Right ventricle myocardium superior (tissue), 1 donor: ENCODE measurements at regions not wholly inside any gene's neighbourhood (a gene's known extent, or its start where the extent isn't known, plus 50 kb on each side); places are given as distances from the start of the nearest gene placed in this dataset.
"Not testable (repeated sequence)": the region's sequence is repeated elsewhere in the genome, so short reads cannot be mapped to it uniquely, and the experiment has no call there.

Experiments used
- ATAC-seq: fragments of 200-7000 bp; cut with Tn5 transposase; one replicate; pipeline ENCODE4 v1.9.1; 2020; ENCODE audit warnings: mild to moderate bottlenecking; ENCODE audit not compliant: poor library complexity
- DNase-seq: peaks from one replicate; pipeline ENCODE4 v3.0.0-alpha.2; 2020
- intact Hi-C: fragments of 100-400 bp; cut with DNase I; formaldehyde crosslinking; loops from one replicate; pipeline ENCODE4 v1.11.2; 2022
- donor health status: DM: no; HTN: yes; CAD: no; lungs with severe emphysema.

GRCh38 chr18:66078925-66079800 is 328.4 kb downstream of the CDH7 start:
- intact Hi-C loops = no loop called here
- no peak for DNase-seq
- ATAC-seq = peak; percentile 58

GRCh38 chr18:66077066-66077465 is 326.3 kb downstream of the CDH7 start:
- no peak for ATAC-seq
- DNase-seq = no peak
- intact Hi-C loops = no loop called here

GRCh38 chr18:66066191-66066590 is 315.4 kb downstream of the CDH7 start:
- intact Hi-C loops = no loop called here
- no peak for DNase-seq

GRCh38 chr18:66048406-66048805 is 297.6 kb downstream of the CDH7 start:
- DNase-seq (no peak), ATAC-seq (no peak)
- intact Hi-C loops = no loop called here

More at GRCh38 chr18:66066191-66066590, 315.4 kb downstream of the CDH7 start:
- ATAC-seq = no peak

GRCh38 chr18:66046032-66046602 is 295.3 kb downstream of the CDH7 start:
- no peak for DNase-seq
- no peak for ATAC-seq
- intact Hi-C loops = no loop called here

GRCh38 chr18:66043009-66043408 is 292.2 kb downstream of the CDH7 start:
- intact Hi-C loops = no loop called here
- no peak for DNase-seq
- ATAC-seq = no peak

- ATAC-seq (no peak), DNase-seq (no peak)
- intact Hi-C loops = no loop called here
Measured at GRCh38 chr18:66013969-66014368, 263.2 kb downstream of the CDH7 start.

- intact Hi-C loops = no loop called here
- DNase-seq (no peak), ATAC-seq (no peak)
Measured at GRCh38 chr18:66011916-66012315, 261.1 kb downstream of the CDH7 start.

- DNase-seq = no peak
- intact Hi-C loops = no loop called here
- no peak for ATAC-seq
Measured at GRCh38 chr18:66005831-66006588, 255.2 kb downstream of the CDH7 start.

- intact Hi-C loops = not testable (repeated sequence)
Measured at GRCh38 chr18:65998971-65999700, 248.3 kb downstream of the CDH7 start.

GRCh38 chr18:65995206-65995605 is 244.4 kb downstream of the CDH7 start:
- DNase-seq (no peak), ATAC-seq (no peak)
- intact Hi-C loops = no loop called here

More at GRCh38 chr18:65998971-65999700, 248.3 kb downstream of the CDH7 start:
- not testable (repeated sequence) for ATAC-seq, DNase-seq

- intact Hi-C loops = no loop called here
- DNase-seq = no peak
- no peak for ATAC-seq
Measured at GRCh38 chr18:65994302-65994701, 243.5 kb downstream of the CDH7 start.

- intact Hi-C loops = no loop called here
- DNase-seq (no peak), ATAC-seq (no peak)
Measured at GRCh38 chr18:65990944-65991708, 240.3 kb downstream of the CDH7 start.

- intact Hi-C loops = no loop called here
- ATAC-seq (no peak), DNase-seq (no peak)
Measured at GRCh38 chr18:65990174-65990690, 239.4 kb downstream of the CDH7 start.

GRCh38 chr18:65988972-65989371 is 238.2 kb downstream of the CDH7 start:
- ATAC-seq (no peak), DNase-seq (no peak)
- intact Hi-C loops = no loop called here

- ATAC-seq (no peak), DNase-seq (no peak)
Measured at GRCh38 chr18:65988386-65988785, 237.6 kb downstream of the CDH7 start.

GRCh38 chr18:65983750-65984149 is 232.9 kb downstream of the CDH7 start:
- intact Hi-C loops = no loop called here
- ATAC-seq = no peak
- no peak for DNase-seq

More at GRCh38 chr18:65988386-65988785, 237.6 kb downstream of the CDH7 start:
- intact Hi-C loops = no loop called here

- intact Hi-C loops = no loop called here
- ATAC-seq = no peak
- no peak for DNase-seq
Measured at GRCh38 chr18:65975536-65975935, 224.7 kb downstream of the CDH7 start.
